Ectodermal cell (in vitro differentiated cells): ENCODE measurements at regions not wholly inside any gene's neighbourhood (a gene's known extent, or its start where the extent isn't known, plus 50 kb on each side); places are given as distances from the start of the nearest gene placed in this dataset.
A peak's percentile ranks its signal among the peaks of the same experiment; 100 is the strongest.
"Not testable (repeated sequence)": the region's sequence is repeated elsewhere in the genome, so short reads cannot be mapped to it uniquely, and the experiment has no call there.

Experiments
- H3K27ac ChIP-seq: 2 replicates; pipeline ENCODE4 v1.7.0; 2013; ENCODE audit warnings: mild to moderate bottlenecking, low read depth, low read length; ENCODE audit not compliant: insufficient read depth, poor library complexity, severe bottlenecking
- H3K27me3 ChIP-seq: 2 replicates; pipeline ENCODE4 v1.7.0; 2013; ENCODE audit warnings: mild to moderate bottlenecking, low read length; ENCODE audit not compliant: insufficient read depth, control insufficient read depth, poor library complexity, severe bottlenecking
- H3K36me3 ChIP-seq: one replicate; pipeline ENCODE4 v1.7.0; 2013; ENCODE audit warnings: low read length; ENCODE audit not compliant: control insufficient read depth, insufficient read depth
- H3K4me1 ChIP-seq: one replicate; pipeline ENCODE4 v1.7.0; 2013; ENCODE audit warnings: low read length; ENCODE audit not compliant: control insufficient read depth, insufficient read depth
- H3K4me3 ChIP-seq: 2 replicates; pipeline ENCODE4 v1.7.0; 2013; ENCODE audit warnings: low read depth, low read length, control low read depth; ENCODE audit not compliant: insufficient read depth
- H3K9me3 ChIP-seq: 2 replicates; pipeline ENCODE4 v1.7.0; 2013; ENCODE audit warnings: mild to moderate bottlenecking, low read length, moderate library complexity; ENCODE audit not compliant: control insufficient read depth
- WGBS, 2 experiments: methylation state at CpG; one replicate each; pipeline ENCODE4 v1.1.7; 2013; ENCODE audit warnings: missing lambda C conversion rate in 2 of 2; 5-methylcytosine and 5-hydroxymethylcytosine counted together

GRCh38 chr11:70550456-70551195 is 152.3 kb downstream of the CTTN start:
- 95 to 96% methylated on average over 22 of the region's 22 CpGs for WGBS, 2 experiments
- H3K4me1 ChIP-seq: peaks cover 28% of the 10 kb centered on the region
- no peaks in the 10 kb centered on the region for H3K9me3 ChIP-seq
- H3K4me3 ChIP-seq: no peak overlapping the region
- H3K36me3 ChIP-seq: no peaks in the 10 kb centered on the region
- no peak overlapping the region for H3K27ac ChIP-seq
- H3K27me3 ChIP-seq: no peaks in the 10 kb centered on the region

GRCh38 chr11:70551351-70552166 is 153.2 kb downstream of the CTTN start:
- Histone ChIP-seq H3K36me3 (no peaks in the 10 kb centered on the region), H3K9me3 (no peaks in the 10 kb centered on the region), H3K4me3 (no peak overlapping the region), H3K27me3 (no peaks in the 10 kb centered on the region), H3K27ac (peak overlapping the region; percentile 26), H3K4me1 (peaks cover 30% of the 10 kb centered on the region)
- WGBS, 2 experiments: 84 to 86% methylated on average over 23 of the region's 23 CpGs

- H3K27ac ChIP-seq: no peak overlapping the region
- H3K36me3 ChIP-seq: no peaks in the 10 kb centered on the region
- no peaks in the 10 kb centered on the region for H3K27me3 ChIP-seq
- H3K9me3 ChIP-seq: no peaks in the 10 kb centered on the region
- WGBS, 2 experiments: 94% methylated on average over 34 of the region's 34 CpGs
- no peak overlapping the region for H3K4me3 ChIP-seq
- H3K4me1 ChIP-seq: peaks cover 31% of the 10 kb centered on the region
Measured at GRCh38 chr11:70552167-70553150, 154.1 kb downstream of the CTTN start.

- Histone ChIP-seq H3K36me3 (no peaks in the 10 kb centered on the region), H3K27me3 (no peaks in the 10 kb centered on the region)
- WGBS, 2 experiments: 54 to 71% methylated on average over 4 to 5 of the region's 5 CpGs
Measured at GRCh38 chr11:70555078-70555477, 156.7 kb downstream of the CTTN start.

GRCh38 chr11:70556884-70557741 is 158.8 kb downstream of the CTTN start:
- Histone ChIP-seq H3K4me1 (peaks cover 37% of the 10 kb centered on the region), H3K36me3 (no peaks in the 10 kb centered on the region), H3K4me3 (no peak overlapping the region), H3K27me3 (no peaks in the 10 kb centered on the region), H3K9me3 (no peaks in the 10 kb centered on the region), H3K27ac (no peak overlapping the region)
- 80 to 82% methylated on average over 8 of the region's 8 CpGs for WGBS, 2 experiments

More at GRCh38 chr11:70555078-70555477, 156.7 kb downstream of the CTTN start:
- Histone ChIP-seq H3K4me1 (peaks cover 45% of the 10 kb centered on the region), H3K9me3 (no peaks in the 10 kb centered on the region), H3K4me3 (no peak overlapping the region), H3K27ac (peak overlapping the region; percentile 55)

- no peak overlapping the region for H3K4me3 ChIP-seq
- H3K9me3 ChIP-seq: no peaks in the 10 kb centered on the region
- peaks cover 37% of the 10 kb centered on the region for H3K4me1 ChIP-seq
- WGBS, 2 experiments: 92% methylated on average over 27 of the region's 27 CpGs
- no peaks in the 10 kb centered on the region for H3K27me3 ChIP-seq
- H3K27ac ChIP-seq: no peak overlapping the region
- no peaks in the 10 kb centered on the region for H3K36me3 ChIP-seq
Measured at GRCh38 chr11:70557742-70558485, 159.6 kb downstream of the CTTN start.

GRCh38 chr11:70558681-70559080 is 160.4 kb downstream of the CTTN start:
- H3K9me3 ChIP-seq: no peaks in the 10 kb centered on the region
- no peaks in the 10 kb centered on the region for H3K27me3 ChIP-seq
- no peak overlapping the region for H3K27ac ChIP-seq
- no peaks in the 10 kb centered on the region for H3K36me3 ChIP-seq
- H3K4me1 ChIP-seq: peaks cover 35% of the 10 kb centered on the region
- 85 to 93% methylated on average over 17 of the region's 17 CpGs for WGBS, 2 experiments
- H3K4me3 ChIP-seq: no peak overlapping the region

GRCh38 chr11:70559516-70559915 is 161.2 kb downstream of the CTTN start:
- Histone ChIP-seq H3K9me3 (no peaks in the 10 kb centered on the region), H3K27ac (no peak overlapping the region), H3K27me3 (no peaks in the 10 kb centered on the region), H3K4me1 (peaks cover 27% of the 10 kb centered on the region), H3K36me3 (no peaks in the 10 kb centered on the region), H3K4me3 (no peak overlapping the region)
- WGBS, 2 experiments: 85 to 86% methylated on average over 10 of the region's 10 CpGs

GRCh38 chr11:70560621-70561020 is 162.3 kb downstream of the CTTN start:
- not testable (repeated sequence) for H3K9me3 ChIP-seq

More at GRCh38 chr11:70560621-70561020, 162.3 kb downstream of the CTTN start:
- not testable (repeated sequence) for H3K27ac ChIP-seq, H3K27me3 ChIP-seq, H3K4me3 ChIP-seq, H3K36me3 ChIP-seq
- H3K4me1 ChIP-seq: peaks cover 18% of the 10 kb centered on the region
- WGBS, 2 experiments: 89% methylated on average over 13 of the region's 13 CpGs
